Naive B cell (primary cell): ENCODE measurements at regions not wholly inside any gene's neighbourhood (a gene's known extent, or its start where the extent isn't known, plus 50 kb on each side); places are given as distances from the start of the nearest gene placed in this dataset.
"Not testable (repeated sequence)": the region's sequence is repeated elsewhere in the genome, so short reads cannot be mapped to it uniquely, and the experiment has no call there.

Experiments used
- ATAC-seq, 2 donors: fragments of 150-1000 bp; cut with Tn5 transposase; 2 replicates each; pipeline ENCODE4 v1.10.0; 2021; ENCODE audit warnings: low read depth in 2 of 2, mild to moderate bottlenecking in 2 of 2, moderate library complexity in 2 of 2
- DNase-seq: peaks from one replicate; pipeline ENCODE4 v3.0.0; 2022
- H3K27ac Mint-ChIP-seq, 6 donors: one replicate each; pipeline ENCODE4 v1.8.0; 2020 to 2022; ENCODE audit warnings: mild to moderate bottlenecking in 6 of 6, mixed read lengths in 6 of 6, moderate library complexity in 5 of 6, inconsistent platforms in 2 of 6
- H3K27me3 Mint-ChIP-seq, 3 donors: one replicate each; pipeline ENCODE4 v1.8.0; 2021 to 2022; ENCODE audit warnings: mixed read lengths in 3 of 3, mild to moderate bottlenecking in 1 of 3
- H3K36me3 Mint-ChIP-seq, 2 donors: one replicate each; pipeline ENCODE4 v1.8.0; 2020 to 2022; ENCODE audit warnings: mixed read lengths in 2 of 2, inconsistent platforms in 1 of 2, mild to moderate bottlenecking in 1 of 2
- H3K4me1 Mint-ChIP-seq, 3 donors: one replicate each; pipeline ENCODE4 v1.8.0; 2020 to 2022; ENCODE audit warnings: mixed read lengths in 3 of 3, inconsistent platforms in 1 of 3, mild to moderate bottlenecking in 1 of 3, moderate library complexity in 1 of 3
- H3K4me3 Mint-ChIP-seq, 8 donors: one replicate each; pipeline ENCODE4 v1.8.0; 2020 to 2022; ENCODE audit warnings: mild to moderate bottlenecking in 8 of 8, mixed read lengths in 8 of 8, moderate library complexity in 8 of 8, inconsistent platforms in 2 of 8
- H3K9me3 Mint-ChIP-seq, 7 donors: one replicate each; pipeline ENCODE4 v1.8.0; 2020 to 2022; ENCODE audit warnings: mixed read lengths in 7 of 7, mild to moderate bottlenecking in 5 of 7, inconsistent platforms in 2 of 7, moderate library complexity in 1 of 7

DNA sequence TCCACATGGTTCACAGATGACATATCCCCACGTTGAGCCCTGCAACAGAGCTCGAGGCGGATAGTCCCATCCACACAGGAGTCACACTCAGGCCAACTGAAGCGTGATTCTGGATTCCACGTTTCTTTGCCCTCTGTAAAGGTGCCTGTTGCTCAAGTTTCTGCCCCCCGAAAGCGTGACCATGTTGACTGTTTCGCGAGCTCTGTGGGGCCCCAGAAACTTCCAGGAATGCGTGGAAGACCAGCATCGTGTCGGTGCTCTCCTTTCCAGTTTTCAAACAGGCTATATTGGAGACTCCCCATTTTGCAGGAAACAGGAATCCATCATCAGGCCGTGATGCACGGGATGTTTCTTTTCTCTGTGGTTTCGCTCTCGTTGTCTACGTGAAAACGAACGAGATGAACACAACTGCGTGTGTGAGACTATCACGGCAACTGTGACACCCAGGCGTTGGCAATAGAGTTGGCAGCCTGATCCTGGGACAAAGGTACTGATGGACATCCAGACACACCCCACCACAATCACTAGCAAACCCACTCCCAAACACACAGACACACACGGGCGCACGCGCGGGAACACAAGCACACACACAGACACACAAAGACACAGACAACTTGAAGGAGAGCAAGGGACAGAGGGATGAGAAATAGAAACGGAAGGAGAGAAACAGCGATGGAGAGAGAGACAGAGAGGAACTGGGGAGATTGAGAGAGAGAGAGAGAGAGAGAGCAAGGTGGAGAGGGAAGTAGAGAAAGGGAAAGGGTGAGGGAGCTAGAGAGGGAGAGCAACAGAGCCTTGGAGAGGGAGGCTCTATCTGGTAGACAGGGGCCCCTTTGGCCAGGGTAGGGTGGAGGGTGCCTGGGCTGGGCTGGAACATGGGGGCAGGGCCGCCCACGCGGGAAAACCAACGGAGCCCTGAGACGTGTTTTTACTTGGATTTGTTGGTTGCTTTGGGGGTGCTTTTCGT, 1609.3 kb downstream of the SPATA31A7 start:
- peak overlapping the region; percentile 42 to 92 (median 69) for H3K27ac Mint-ChIP-seq
- ATAC-seq: not testable (repeated sequence)
- H3K4me1 Mint-ChIP-seq: peaks cover 25 to 39% (median 34%) of the 10 kb centered on the region in 3 donors

DNA sequence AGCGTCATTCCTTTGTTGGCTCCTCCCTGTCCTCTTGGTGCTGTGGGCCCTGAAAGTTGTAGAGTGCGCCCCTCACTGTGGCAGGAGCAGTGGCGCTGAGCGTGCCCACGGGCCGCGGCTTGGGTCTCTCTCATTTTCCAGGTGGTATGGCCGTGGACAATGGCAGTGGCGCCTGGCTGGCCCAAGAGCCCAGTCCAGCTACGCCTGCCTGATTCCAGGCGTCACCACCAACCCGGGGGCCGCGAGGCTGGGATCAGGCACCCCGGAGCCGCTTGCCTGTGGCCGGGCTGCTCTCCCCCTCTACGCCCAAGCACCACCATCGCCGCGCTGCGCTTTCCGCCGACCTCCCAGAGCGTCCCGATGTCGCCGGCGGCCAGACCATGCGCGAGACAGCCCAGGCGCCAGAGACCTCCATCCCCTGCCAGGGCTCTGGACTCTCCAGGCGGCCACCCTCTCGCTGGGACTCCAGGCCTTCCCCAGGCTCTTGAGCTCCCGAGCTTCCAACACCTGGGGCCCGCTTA, 1610.1 kb downstream of the SPATA31A7 start:
- peak overlapping the region in 5 of 6 donors; percentile 62 to 92 (median 76) for H3K27ac Mint-ChIP-seq
- peaks cover 33 to 41% (median 40%) of the 10 kb centered on the region in 3 donors for H3K27me3 Mint-ChIP-seq
- not testable (repeated sequence) for ATAC-seq, DNase-seq
- peaks cover 0 to 11% (median 4%) of the 10 kb centered on the region in 7 donors for H3K9me3 Mint-ChIP-seq
- peaks cover 25 to 39% (median 34%) of the 10 kb centered on the region in 3 donors for H3K4me1 Mint-ChIP-seq
- peaks cover 0 to 21% of the 10 kb centered on the region in 2 donors for H3K36me3 Mint-ChIP-seq
- peak overlapping the region; percentile 76 to 96 (median 88) for H3K4me3 Mint-ChIP-seq

More for the DNA sequence above, 1609.3 kb downstream of the SPATA31A7 start:
- DNase-seq: peak; percentile 43
- H3K36me3 Mint-ChIP-seq: peaks cover 0 to 21% of the 10 kb centered on the region in 2 donors
- peak overlapping the region; percentile 76 to 96 (median 88) for H3K4me3 Mint-ChIP-seq
- peaks cover 0 to 11% (median 4%) of the 10 kb centered on the region in 7 donors for H3K9me3 Mint-ChIP-seq
- peaks cover 26 to 34% (median 32%) of the 10 kb centered on the region in 3 donors for H3K27me3 Mint-ChIP-seq

DNA sequence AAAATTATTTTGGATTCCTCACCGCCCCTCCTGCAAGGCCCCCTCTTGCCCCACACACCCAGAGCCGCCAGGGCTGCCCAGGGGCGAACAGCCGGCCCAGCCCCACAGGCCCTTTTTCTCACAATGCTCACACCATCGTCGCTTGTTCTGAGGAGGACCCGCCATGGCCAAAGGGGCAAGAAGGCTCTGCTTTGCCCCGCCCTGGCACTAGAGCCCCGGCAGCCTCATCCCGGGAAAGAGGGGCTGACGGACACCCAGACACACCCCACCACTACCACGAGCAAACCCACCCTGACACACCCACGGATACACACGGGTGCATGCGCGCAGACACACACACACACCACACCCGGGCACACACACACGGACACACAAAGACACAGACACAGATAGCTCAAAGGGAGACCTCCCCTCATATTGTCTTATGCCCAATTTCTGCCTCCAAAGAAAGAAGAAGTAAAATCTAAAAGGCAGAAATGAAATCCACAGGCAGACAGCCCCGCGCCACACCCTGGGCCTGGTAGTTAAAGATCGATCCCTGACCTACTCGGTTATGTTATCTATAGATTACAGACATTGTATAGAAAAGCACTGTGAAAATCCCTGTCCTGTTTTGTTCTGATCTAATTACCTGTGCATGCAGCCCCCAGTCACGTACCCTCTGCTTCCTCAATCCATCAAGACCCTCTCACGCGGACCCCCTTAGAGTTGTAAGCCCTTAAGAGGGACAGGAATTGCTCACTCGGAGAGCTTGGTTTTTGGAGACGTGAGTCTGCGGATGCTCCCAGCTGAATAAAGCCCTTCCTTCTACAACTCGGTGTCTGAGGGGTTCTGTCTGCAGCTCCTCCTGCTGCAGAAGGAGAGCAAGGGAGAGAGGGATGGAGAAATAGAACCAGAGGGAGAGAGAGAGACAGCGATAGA, 1610.9 kb downstream of the SPATA31A7 start:
- Mint-ChIP-seq H3K36me3 (peaks cover 0 to 21% of the 10 kb centered on the region in 2 donors), H3K4me3 (peak overlapping the region; percentile 76 to 96 (median 88)), H3K9me3 (peaks cover 0 to 13% (median 4%) of the 10 kb centered on the region in 7 donors), H3K27me3 (peaks cover 34 to 49% (median 48%) of the 10 kb centered on the region in 3 donors), H3K4me1 (peaks cover 25 to 39% (median 34%) of the 10 kb centered on the region in 3 donors), H3K27ac (peak overlapping the region; percentile 28 to 93 (median 65))
- peak; percentile 51 for DNase-seq
- not testable (repeated sequence) for ATAC-seq

DNA sequence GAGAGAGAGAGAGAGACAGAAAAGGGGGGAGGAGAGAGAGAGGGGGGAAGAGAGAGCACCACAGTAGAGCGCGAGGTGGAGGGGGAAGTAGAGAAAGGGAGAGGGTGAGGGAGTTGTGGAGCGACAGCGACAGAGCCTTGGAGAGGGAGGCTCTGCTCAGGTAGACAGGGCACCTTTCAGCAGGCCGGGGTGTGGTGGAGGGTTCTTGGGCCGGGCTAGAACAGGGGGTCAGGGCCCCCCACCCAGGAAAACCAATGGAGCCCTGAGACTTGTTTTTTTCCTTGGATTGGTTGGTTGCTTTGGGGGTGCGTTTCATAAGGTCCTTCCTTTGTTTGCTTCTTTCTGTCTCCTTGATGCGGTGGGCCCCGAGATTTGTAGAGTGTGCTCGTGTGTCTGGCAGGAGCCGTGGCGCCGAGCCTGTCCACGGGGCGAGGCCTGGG, 1611.6 kb downstream of the SPATA31A7 start:
- ATAC-seq (peak; percentile 15 to 19), DNase-seq (peak; percentile 33)
- H3K27me3 Mint-ChIP-seq: peaks cover 34 to 50% (median 48%) of the 10 kb centered on the region in 3 donors
- H3K4me1 Mint-ChIP-seq: peaks cover 25 to 39% (median 34%) of the 10 kb centered on the region in 3 donors
- peaks cover 0 to 21% of the 10 kb centered on the region in 2 donors for H3K36me3 Mint-ChIP-seq
- H3K9me3 Mint-ChIP-seq: peaks cover 0 to 13% (median 4%) of the 10 kb centered on the region in 7 donors
- peak overlapping the region; percentile 49 to 93 (median 69) for H3K27ac Mint-ChIP-seq
- H3K4me3 Mint-ChIP-seq: peak overlapping the region; percentile 76 to 96 (median 88)

DNA sequence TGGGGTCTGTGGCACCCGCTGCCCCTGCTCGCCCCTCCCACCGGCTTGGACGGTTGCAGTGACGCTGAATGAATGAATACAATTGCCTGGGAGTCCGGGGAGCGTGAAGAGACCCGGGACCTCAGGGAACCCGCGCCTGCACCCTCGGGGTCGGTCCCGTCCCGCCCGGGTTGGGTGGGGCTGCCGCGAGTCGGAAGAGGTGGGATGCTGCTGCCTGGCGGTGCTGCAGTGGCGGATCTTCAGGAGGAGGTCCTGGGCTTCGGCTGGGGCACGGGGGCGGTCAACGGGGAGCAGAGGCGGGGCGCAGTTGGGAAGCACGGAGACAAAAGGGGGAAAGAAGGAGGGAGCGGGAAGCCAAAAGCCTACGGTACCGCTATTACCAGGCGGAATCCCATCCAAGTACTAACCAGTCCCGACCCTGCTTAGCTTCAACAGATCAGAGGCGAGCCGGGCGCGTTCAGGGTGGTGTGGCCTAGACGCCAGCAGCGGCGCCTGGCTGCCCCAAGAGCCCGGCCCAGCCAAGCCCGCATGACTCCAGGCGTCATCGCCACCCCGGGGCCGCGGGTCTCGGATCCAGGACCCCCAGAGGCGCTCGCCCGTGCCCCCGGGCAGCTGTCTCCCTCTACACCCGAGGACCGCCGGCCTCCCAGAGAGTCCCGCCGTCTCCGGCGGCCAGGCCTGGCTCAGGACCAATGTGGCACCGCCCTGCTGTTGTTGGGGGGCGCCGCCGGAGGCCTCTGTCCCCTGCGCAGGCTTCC, 1612.3 kb downstream of the SPATA31A7 start:
- Mint-ChIP-seq H3K36me3 (peaks cover 0 to 21% of the 10 kb centered on the region in 2 donors), H3K27me3 (peaks cover 34 to 50% (median 48%) of the 10 kb centered on the region in 3 donors), H3K9me3 (peaks cover 0 to 13% (median 4%) of the 10 kb centered on the region in 7 donors), H3K4me3 (peak overlapping the region; percentile 76 to 96 (median 88)), H3K4me1 (peaks cover 25 to 39% (median 34%) of the 10 kb centered on the region in 3 donors), H3K27ac (peak overlapping the region; percentile 49 to 94 (median 75))
- ATAC-seq: peak; percentile 92 to 94
- peak; percentile 86 for DNase-seq

DNA sequence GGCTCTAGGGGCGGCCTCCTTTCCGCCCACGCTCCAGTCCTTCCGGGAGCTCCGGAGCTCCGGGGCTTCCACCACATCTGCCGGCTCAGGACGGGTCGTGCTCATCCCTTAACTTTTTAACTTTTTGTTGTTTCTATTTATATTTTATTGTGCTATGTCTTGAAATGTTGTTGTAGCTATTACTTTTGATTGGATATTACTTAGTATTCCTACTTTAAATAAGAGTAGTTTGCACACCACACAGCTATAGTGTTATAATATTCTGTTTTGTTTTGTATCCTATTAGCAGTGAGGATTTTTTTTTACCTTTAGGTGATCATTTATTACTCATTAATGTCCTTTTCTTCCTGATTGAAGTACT, 1612.9 kb downstream of the SPATA31A7 start:
- Mint-ChIP-seq H3K27me3 (peaks cover 34 to 51% (median 48%) of the 10 kb centered on the region in 3 donors), H3K9me3 (peaks cover 0 to 13% (median 6%) of the 10 kb centered on the region in 7 donors), H3K4me3 (peak overlapping the region; percentile 76 to 96 (median 88)), H3K36me3 (peaks cover 0 to 21% of the 10 kb centered on the region in 2 donors), H3K4me1 (peaks cover 25 to 39% (median 34%) of the 10 kb centered on the region in 3 donors), H3K27ac (peak overlapping the region in 5 of 6 donors; percentile 49 to 94 (median 68))
- not testable (repeated sequence) for DNase-seq, ATAC-seq

DNA sequence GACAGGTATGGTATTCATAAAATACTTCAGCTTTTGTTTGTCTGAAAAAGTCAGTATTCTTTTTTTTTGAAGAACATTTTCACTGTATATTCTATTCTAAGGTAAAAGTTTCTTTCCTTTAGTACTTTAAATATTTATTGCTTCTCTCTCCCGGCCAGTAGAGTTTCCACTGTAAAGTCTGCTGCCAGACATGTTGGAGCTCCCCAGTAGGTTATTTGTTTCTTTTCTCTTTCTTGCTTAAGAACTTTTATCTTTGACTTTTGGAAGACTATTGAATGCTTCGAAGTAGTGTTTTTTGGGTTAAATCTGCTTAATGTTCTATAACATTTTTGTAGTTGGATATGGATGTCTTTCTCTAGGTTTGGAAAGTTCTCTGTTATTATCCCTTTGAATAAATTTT, 1613.3 kb downstream of the SPATA31A7 start:
- H3K9me3 Mint-ChIP-seq: peaks cover 0 to 13% (median 6%) of the 10 kb centered on the region in 7 donors
- H3K4me1 Mint-ChIP-seq: peaks cover 25 to 39% (median 34%) of the 10 kb centered on the region in 3 donors
- H3K27ac Mint-ChIP-seq: peak overlapping the region; percentile 3 to 90 (median 52)
- H3K27me3 Mint-ChIP-seq: peaks cover 36 to 55% (median 51%) of the 10 kb centered on the region in 3 donors
- DNase-seq, ATAC-seq: not testable (repeated sequence)
- peaks cover 0 to 21% of the 10 kb centered on the region in 2 donors for H3K36me3 Mint-ChIP-seq
- H3K4me3 Mint-ChIP-seq: peak overlapping the region; percentile 76 to 96 (median 86)

DNA sequence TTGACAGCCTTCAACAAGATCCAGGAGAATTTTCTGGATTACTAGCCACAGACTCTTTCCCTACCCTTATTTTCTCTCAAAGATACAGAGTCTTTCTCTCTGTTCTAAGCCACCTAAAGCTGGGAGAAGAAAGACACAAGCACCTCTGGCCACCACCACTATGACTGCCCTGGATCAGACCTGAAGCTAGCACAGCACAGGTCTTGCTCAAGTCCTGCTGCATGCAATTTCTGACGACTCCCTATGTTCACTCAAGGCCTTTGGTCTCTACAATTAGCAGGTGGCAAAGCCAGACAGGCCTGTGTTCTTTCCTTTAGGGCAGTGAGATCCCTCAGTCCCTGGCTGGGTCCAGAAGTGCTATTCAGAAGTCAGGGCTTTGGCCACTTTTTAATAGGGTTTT, 1614.5 kb downstream of the SPATA31A7 start:
- not testable (repeated sequence) for H3K9me3 Mint-ChIP-seq, H3K27ac Mint-ChIP-seq, ATAC-seq, DNase-seq
- Mint-ChIP-seq H3K4me1 (peaks cover 22 to 33% (median 31%) of the 10 kb centered on the region in 3 donors), H3K36me3 (peaks cover 0 to 17% of the 10 kb centered on the region in 2 donors), H3K27me3 (peaks cover 39 to 55% (median 50%) of the 10 kb centered on the region in 3 donors), H3K4me3 (peak overlapping the region in 2 of 8 donors; percentile 11 to 14)

DNA sequence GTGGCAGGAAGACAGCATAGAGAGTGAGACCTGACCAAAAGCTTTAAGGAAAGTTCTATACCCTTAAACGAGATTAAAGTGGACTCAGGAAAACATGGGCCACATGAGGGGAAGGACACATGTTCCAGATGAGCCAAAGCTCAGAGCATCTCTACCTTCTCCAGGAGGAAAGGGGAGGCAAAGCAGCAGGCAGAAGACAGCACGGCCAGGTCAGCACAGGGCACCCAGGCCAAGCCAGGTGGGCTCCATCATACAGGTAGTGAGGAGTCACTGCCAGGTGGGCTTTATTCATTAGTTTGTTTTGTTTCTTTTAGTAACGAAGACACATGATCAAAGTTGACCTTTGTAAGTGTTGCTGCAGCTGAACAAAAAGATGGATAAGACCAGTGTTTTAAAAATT, 1617.6 kb downstream of the SPATA31A7 start:
- Mint-ChIP-seq H3K4me1 (peaks cover 5 to 14% (median 6%) of the 10 kb centered on the region in 3 donors), H3K27me3 (peaks cover 28 to 40% (median 31%) of the 10 kb centered on the region in 3 donors)
- not testable (repeated sequence) for H3K9me3 Mint-ChIP-seq, H3K4me3 Mint-ChIP-seq, DNase-seq, H3K27ac Mint-ChIP-seq, ATAC-seq, H3K36me3 Mint-ChIP-seq

DNA sequence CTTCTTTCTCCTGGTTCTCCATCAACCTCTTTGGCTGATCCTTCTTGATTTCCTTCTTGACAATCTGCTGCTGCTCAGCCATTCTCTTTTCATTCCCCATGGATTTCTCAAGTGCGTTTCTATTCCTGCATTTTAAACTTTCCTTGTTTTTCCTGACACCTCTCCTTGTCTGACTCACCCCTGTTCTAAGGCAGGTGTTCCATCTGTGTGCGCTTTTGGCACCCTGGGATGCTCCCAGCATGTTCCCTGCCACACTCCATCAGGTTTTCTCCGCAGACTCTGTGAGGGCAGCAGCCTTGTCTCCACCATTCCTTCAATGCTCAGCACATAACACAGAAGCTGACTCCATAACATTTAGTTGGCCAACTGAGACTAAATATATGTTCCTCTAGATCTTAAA, 1618.2 kb downstream of the SPATA31A7 start:
- not testable (repeated sequence) for DNase-seq, H3K36me3 Mint-ChIP-seq, H3K9me3 Mint-ChIP-seq, H3K4me1 Mint-ChIP-seq, H3K4me3 Mint-ChIP-seq, ATAC-seq
- Mint-ChIP-seq H3K27ac (peak overlapping the region in 1 of 6 donors; percentile 16), H3K27me3 (peaks cover 26 to 36% (median 29%) of the 10 kb centered on the region in 3 donors)

DNA sequence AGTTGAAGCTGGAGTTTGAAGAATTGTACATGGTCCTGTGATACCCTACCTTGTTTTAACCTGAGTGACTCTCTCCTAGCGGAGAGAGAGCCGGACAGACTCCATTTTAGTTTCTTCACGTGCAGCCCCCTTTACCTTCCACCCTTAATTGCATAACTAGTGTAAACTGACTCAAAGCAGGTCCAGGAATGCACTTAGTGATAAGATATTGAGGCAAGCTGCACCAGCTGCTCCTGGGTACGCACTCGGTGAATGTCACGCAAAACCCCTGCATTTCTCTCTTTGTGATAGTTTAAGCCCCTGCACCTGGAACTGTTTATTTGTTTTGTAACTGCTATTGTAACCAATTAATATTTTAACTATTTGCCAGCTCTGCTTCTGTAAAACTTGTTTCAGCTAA, 1620.5 kb downstream of the SPATA31A7 start:
- not testable (repeated sequence) for ATAC-seq, H3K36me3 Mint-ChIP-seq, H3K27ac Mint-ChIP-seq, H3K4me1 Mint-ChIP-seq, DNase-seq, H3K9me3 Mint-ChIP-seq, H3K4me3 Mint-ChIP-seq
- peaks cover 23 to 39% (median 26%) of the 10 kb centered on the region in 3 donors for H3K27me3 Mint-ChIP-seq
